GM12865 (cell line): ENCODE measurements at regions not wholly inside any gene's neighbourhood (a gene's known extent, or its start where the extent isn't known, plus 50 kb on each side); places are given as distances from the start of the nearest gene placed in this dataset.

ENCODE experiments used
- DNase-seq: peaks from one replicate; pipeline ENCODE4 v3.0.0; 2010; ENCODE audit warnings: low read depth
- H3K4me3 ChIP-seq: 2 replicates; pipeline ENCODE4 v1.5.1; 2011; ENCODE audit warnings: mild to moderate bottlenecking, low read depth, low read length, control low read depth
- CTCF ChIP-seq: IDR thresholded peaks from 2 replicates; pipeline ENCODE4 v1.5.1; 2011; ENCODE audit warnings: low read length, control low read depth, low read depth, inconsistent platforms; ENCODE audit not compliant: insufficient read depth; ENCODE audit errors: missing control alignments

GRCh38 chr22:27216444-27216843 is 559.1 kb downstream of the MIAT start:
- TF ChIP-seq CTCF = no peak
- DNase-seq = no peak

GRCh38 chr22:27217154-27217553 is 559.8 kb downstream of the MIAT start:
- no peak for TF ChIP-seq CTCF
- no peak for DNase-seq
- no peak overlapping the region for H3K4me3 ChIP-seq

More at GRCh38 chr22:27216444-27216843, 559.1 kb downstream of the MIAT start:
- H3K4me3 ChIP-seq = no peak overlapping the region

GRCh38 chr22:27218012-27218920 is 560.9 kb downstream of the MIAT start:
- no peak for DNase-seq
- no peak for TF ChIP-seq CTCF

GRCh38 chr22:27219036-27219435 is 561.6 kb downstream of the MIAT start:
- no peak for TF ChIP-seq CTCF
- no peak for DNase-seq
- H3K4me3 ChIP-seq = no peak overlapping the region

More at GRCh38 chr22:27218012-27218920, 560.9 kb downstream of the MIAT start:
- H3K4me3 ChIP-seq = no peak overlapping the region

GRCh38 chr22:27220339-27220738 is 563.0 kb downstream of the MIAT start:
- no peak overlapping the region for H3K4me3 ChIP-seq
- TF ChIP-seq CTCF = no peak
- DNase-seq = no peak

- no peak overlapping the region for H3K4me3 ChIP-seq
- no peak for TF ChIP-seq CTCF
- DNase-seq = no peak
Measured at GRCh38 chr22:27222178-27222577, 564.8 kb downstream of the MIAT start.
